HG03064 (cell line): ENCODE measurements at regions not wholly inside any gene's neighbourhood (a gene's known extent, or its start where the extent isn't known, plus 50 kb on each side); places are given as distances from the start of the nearest gene placed in this dataset.
"Not testable (repeated sequence)": the region's sequence is repeated elsewhere in the genome, so short reads cannot be mapped to it uniquely, and the experiment has no call there.

Experiments
- ATAC-seq: cut with Tn5 transposase; IDR thresholded peaks from one replicate; pipeline ENCODE4 v1.9.1; 2021; ENCODE audit warnings: low read depth; ENCODE audit not compliant: unreplicated experiment

DNA sequence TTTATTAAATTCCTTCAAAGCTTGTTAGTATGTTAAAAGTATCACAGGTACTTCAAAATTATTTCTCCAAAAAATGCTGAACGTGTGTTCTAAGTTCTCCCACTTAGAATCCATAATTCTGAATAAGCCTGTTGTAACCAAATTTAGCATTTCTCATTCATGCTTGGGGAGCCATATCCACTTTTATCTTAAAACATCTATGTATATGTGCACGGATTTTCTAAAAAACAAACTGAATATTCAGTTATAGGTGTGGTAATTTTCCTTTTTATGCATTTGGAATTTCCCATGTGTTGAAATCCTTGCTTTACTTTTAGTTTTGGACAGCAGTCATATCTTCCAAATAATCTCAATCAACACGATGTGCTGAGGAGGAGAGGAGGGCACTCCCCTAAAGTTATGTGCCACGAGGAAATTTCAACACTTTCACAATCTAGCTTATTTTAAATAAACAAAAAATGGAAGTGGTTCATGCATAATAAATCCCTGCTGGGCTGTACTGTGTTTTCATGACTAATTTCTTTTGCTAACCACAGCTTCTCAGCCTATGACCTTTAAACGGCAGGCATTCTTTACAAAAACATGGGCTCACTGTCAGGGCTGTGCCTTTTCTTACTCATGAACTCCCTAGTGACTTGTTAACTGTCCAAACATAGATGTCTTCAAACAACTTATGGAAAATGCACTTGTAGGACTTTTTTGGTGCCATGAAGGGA is 380.3 kb upstream of the SEMA3C start:
- ATAC-seq, result no peak

DNA sequence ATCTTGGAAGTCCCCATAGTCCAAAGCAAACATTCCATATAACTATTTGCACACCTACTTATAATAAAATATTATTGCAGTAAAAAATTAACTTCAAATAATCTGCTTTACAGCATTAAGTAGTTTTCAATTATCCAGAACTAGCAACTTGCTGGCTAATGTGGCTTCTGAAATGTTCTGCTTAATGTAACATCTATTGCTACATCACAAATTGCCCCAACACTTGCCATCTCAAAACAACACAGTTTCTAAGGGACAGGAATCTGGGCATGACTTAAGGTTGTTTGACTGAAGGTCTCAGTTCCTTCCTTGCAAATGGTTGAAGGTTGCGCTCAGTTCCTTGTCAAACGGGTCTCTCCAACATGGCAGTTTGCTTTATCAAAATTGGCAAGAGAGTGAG is 378.5 kb upstream of the SEMA3C start:
- no peak for ATAC-seq

DNA sequence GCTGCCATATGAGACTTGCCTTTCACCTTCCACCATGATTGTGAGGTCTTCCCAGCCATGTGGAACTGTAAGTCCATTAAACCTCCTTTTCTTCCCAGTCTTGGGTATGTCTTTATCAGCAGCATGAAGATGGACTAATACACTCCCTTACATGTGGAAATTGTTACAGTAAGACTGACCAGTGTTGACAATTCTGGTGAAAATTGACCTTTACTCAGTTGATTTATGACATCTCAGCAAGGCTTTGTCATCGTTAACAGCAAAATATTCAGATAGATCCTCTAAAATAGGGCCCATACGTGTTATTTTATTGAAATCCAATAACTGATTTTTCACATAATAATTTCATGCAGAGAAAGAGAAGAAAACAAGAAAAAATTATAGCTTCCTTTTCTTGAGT is 377.9 kb upstream of the SEMA3C start:
- ATAC-seq, result no peak

DNA sequence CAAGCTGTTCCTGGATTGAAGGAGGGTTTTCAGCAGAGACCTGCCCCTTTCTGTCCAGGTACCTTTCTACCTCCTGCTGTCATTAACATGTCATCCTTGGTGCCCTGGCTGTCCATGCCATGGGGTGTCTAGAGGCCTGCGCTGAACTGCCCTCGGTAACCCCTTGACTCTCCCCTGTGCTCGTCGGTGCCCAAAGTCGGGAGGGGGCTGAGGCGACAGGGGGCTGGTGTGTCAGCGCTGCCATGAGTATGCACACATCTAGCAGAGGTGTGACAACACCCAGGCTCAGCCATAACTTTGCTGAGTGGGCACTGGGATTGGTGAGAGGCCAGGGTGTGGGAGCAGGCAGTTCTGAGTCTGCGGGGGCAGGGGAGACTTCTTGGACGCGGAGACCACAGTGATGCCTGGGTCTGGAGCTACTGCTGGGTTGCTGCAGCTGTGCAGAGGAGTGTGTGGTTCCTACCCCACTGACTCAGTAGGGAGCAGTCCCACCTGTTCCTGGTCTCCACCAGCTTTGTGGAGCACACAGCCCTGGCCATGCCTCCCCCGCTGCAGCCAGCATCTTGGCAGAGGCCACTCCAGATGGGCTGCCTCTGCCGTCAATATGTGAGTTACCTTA is 376.2 kb upstream of the SEMA3C start:
- ATAC-seq, result no peak

DNA sequence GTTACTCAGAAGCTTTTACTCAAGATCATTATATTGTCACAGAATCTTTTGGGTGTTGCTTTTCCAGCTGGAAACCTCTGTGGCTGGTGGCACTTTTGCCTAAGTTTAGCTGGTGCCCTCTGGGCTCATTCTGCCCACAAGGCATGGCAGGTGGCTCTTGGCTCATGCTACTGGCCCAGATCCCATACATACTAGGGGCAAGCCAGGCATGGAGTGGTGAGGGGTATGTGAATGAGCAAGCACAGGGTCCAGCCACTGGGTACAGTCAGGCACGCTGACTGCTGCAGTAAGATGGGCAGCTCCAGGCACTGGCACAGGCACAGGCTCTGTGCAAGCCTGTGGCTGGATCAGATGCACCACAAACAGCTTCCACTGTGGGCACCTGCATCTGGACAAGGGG is 375.0 kb upstream of the SEMA3C start:
- no peak for ATAC-seq

DNA sequence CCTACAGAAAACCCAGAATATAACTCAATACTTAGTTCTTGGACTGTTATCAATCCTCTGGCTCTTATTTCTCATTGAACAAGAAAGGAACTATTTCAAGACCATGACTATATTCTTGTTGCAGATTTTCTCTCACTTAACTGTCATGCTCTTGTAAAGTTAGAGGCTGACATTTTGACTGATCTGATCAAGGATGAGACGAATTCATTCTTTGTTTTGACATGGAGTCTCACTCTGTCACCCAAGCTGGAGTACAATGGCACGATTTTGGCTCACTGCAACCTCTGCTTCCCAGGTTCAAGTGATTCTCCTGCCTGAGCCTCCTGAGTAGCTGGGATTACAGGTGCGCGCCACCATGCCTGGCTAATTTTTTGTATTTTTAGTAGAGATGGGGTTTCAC is 367.9 kb upstream of the SEMA3C start:
- not testable (repeated sequence) for ATAC-seq

DNA sequence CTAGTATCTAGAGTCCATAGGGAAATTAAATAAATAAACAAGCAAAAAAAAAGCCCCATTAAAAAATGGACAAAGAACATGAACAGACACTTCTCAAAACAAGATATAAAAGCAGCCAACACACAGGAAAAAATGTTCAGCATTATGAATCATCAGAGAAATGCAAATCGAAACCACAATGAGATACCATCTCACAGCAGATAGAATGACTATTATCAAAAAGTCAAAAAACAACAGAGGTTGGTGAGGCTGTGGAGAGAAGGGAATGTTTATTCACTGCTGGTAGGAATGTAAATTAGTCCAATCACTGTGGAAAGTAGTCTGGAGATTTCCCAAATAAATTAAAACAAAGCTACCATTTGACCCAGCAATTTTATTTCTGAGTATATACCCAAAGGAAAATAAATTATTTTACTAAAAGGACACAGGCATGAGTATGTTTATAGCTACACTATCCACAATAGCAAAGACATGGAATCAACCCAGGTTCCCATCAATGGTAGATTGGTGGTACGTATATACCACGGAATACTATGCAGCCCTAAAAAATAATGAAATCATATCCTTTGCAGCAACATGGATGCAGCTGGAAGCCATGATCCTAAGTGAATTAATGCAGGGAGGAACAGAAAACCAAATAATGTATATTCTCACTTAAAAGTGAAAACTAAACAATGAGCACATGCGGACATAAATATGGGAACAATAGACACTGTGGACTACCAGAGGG is 366.5 kb upstream of the SEMA3C start:
- no peak for ATAC-seq

DNA sequence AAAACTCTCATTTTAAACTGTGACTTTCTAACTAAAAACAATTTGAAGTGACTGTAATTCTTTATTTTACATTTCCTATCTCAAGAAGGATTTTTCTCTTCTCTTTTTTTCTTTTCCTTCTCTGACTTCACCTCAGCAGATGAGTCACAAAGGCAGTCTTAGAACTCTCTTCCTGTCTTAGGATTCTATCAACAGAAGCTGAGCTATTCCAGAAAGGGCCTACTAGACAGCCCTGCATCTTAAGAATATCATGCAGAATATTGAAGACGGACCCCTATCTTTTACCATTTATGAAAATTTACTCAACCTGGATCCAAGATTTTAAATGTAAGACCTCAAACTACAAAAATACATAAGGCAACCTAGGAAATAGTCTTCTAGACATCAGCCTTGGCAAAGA is 365.7 kb upstream of the SEMA3C start:
- no peak for ATAC-seq

DNA sequence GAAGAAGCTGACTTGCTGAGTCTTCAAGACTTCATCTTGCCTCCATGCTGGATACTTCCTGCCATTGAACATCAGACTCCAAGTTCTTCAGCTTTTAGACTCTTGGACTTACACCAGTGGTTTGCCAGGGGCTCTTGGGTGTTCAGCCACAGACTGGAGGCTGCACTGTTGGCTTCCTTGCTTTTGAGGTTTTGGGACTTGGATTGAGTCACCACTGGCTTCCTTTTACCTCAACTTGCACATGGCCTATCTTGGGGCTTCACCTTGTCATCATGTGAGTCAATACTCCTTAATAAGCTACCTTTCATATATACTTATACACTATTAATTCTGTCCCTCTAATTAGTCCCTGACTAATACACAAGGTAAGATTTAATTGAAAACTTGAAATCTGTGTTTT is 361.7 kb upstream of the SEMA3C start:
- ATAC-seq, result no peak

DNA sequence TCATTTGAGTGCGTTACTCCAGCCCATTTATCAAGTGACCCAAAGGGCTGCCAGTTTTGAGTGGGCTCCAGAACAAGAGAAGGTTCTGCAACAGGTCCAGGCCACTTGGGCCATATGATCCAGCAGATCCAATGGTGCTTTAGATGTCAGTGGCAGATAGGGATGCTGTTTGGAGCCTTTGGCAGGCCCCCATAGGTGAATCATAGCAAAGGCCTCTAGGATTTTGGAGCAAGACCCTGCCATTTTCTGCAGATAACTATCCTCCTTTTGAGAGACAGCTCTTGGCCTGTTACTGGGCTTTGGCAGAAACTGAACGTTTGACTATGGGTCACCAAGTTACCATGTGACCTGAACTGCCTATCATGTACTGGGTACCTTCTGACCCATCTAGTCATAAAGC is 358.8 kb upstream of the SEMA3C start:
- ATAC-seq, result no peak

DNA sequence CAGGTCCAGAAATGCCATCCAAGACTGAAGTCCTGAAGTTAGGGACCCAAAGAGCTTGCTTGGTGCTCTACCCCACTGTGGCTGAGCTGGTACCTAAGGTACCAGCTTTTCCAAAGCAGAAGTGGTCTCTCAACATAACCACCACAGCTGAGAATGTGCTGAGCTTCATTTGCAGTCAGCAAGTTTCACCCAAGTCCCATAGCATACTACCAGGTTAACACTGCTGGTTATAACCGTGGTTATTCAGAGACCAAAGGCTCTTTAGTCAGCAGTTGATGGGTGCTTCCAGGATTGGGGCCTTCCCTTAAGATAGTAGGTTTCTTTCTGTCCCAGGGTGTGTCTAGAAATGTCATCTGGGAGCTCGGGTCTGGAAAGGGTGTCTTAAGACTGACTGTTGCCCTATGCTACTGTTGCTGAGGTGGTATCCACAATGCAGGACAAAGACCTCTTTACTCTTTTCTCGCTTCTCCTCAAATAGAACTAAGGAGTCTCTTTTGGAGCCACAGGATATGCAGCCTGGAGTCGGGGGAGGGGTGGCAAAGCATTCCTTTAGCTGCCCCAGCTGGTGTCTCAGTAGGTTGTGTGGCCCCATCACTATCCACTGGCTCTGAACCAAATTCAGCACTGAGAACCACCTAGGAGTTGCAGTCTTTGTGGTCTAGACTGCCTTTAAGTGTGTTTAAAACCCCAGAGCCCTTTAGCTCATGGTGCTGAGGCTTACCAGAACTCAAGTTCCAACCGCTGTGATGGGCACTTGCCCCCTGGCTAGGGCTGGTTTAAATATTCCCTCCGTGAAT is 354.9 kb upstream of the SEMA3C start:
- ATAC-seq, result no peak

DNA sequence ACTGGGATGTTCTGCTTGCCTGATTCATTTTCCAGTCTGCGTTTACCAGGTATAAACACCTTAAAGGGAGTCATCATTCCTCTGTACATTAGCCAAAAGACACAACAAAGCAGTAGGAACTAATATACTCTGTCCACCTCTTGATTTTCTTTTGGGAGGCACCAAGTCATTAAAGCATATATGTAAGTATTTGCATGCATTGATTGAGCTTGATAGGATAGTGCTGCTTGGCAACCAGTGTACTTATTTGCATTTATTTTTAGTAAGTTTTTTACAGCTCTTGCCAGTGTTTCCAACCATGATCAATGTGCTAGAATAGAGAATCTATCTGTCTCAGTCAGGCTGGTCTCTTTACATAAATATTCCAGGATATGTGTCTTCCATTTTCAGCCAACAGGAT is 353.3 kb upstream of the SEMA3C start:
- ATAC-seq, result no peak

DNA sequence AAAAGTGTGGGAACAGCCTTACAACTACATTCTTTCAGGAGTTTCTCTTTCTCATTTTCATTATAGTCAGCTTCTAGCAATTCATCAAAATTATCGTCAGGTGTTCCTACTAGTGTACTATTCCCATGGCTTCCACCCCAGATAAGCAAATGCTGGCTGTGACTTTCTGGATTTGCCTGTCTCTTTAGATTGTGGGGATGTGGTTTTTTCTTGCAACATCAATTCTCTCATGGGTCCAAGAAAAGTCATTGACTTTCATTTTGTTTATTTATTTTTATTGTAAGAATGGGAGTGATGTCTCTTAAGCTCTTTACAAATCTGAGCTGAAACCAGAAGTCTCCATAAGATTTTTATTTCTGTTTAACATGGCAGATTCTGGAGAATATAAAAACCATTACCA is 349.7 kb upstream of the SEMA3C start:
- no peak for ATAC-seq

DNA sequence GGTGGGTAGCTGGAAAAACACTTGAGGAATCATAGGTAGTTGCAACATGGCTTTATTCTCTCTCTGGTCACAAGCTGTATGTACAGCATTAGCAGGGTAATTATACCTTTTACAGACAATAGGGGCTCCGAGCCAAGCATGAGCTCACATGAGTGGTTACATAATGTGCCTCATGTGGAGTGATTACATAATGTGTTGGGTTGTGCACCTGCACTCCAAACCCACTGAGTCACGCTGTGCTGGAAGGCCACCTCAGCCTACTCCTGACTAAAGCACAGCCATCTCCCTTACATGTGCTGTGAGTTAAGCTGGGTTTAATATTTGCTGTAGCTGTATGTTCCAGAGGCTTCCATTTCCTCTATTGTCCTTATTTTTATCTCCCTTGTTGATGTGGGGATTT is 348.7 kb upstream of the SEMA3C start:
- no peak for ATAC-seq

DNA sequence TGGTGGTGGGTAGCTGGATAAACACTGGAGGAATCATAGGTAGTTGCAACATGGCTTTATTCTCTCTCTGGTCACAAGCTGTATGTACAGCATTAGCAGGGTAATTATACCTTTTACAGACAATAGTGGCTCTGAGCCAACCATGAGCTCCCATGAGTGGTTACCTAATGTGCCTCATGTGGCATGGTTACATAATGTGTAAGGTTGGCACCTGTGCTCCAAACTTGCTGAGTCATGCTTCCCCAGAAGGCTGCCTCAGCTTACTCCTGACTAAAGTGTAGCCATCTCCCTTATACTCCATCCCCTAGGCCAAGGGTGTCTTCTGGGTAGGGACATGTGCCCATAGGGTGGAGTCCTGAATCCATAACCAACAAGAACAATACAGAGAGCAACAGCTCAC is 345.3 kb upstream of the SEMA3C start:
- no peak for ATAC-seq

DNA sequence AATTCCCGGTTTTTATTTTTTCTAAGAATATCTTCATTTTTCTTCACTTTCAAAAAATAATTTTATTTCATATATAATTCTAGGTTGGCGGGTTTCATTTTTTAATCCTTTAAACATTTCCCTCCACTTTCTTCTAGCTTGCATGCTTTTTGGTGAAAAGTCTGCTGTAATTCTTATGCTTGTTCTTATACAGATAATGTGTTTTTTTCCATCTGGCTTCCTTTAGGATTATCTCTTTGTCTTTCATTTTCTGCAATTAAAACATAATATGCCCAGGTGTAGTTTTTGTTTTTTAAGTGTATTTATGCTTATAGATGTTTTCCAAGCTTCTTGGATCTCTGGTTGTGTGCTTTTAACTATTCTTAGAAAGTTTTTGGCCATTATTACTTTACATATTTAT is 341.3 kb upstream of the SEMA3C start:
- ATAC-seq, result no peak

DNA sequence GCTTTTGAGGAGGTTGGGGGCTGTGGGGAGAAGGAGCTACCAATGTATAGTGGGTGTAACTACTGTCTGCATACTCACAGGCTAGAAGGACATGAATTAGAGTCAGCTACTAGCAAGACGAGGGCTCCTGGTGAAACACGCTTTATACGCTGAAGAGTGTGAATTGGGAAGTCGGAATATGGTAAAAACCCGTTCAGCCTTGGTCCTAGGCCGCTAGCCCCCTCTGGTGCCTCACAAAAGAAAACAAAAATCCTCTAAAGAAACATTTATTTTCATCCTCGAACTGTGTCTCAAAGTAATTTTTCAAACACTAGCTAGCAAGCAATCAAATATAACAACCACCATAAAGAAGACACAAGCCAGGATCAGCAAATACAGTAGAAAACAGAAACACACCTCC is 338.1 kb upstream of the SEMA3C start:
- no peak for ATAC-seq

DNA sequence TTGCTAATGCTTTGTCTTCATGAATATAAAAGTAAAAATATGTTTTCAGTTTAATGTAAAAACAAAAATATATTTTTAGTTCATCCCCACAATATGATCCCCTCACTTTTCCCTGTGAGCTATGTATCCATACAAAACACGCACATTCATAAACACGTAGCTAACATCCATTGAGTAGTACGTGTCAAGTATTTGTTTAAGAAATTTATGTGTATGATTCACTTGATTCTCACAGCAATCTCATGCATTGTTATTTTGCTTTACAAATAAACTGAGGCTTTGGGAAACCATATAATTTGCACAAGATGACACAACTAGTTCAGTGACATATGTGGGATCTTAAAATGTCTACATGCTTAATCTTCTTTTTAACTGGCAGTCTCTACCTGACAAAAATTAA is 329.6 kb upstream of the SEMA3C start:
- no peak for ATAC-seq

DNA sequence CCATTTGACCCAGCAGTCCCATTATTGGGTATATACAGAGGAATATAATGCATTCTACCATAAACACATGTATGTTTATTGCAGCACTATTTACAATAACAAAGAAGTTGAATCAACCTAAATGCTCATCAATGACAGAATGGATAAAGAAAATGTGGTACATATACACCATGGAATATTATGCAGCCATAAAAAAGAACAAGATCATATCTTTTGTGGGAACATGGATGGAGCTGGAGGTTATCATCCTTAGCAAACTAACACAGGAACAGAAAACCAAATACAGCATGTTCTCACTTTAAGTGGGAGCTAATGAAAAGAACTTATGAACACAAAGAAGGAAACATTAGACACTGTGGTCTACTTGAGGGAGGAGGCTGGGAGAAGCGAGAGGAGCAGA is 328.5 kb upstream of the SEMA3C start:
- not testable (repeated sequence) for ATAC-seq

DNA sequence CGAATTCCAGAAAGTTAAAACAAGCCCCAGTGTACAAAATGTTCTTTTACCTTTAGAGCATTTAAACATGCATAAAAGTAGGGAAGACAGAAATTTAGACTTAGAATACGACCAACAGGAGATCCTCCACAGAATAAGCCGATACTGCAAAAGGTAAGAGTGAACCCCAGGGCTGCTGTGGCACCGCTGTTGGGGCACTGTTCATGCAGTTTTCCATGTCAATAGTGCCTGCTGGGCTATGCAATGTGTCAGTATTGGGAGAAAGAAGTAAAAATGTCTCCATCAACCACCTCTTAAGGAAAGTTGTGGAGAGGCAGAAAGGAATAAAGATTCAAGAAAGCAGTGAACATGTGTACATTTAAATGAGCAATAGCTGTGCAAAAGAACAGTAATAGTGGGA is 326.5 kb upstream of the SEMA3C start:
- no peak for ATAC-seq

DNA sequence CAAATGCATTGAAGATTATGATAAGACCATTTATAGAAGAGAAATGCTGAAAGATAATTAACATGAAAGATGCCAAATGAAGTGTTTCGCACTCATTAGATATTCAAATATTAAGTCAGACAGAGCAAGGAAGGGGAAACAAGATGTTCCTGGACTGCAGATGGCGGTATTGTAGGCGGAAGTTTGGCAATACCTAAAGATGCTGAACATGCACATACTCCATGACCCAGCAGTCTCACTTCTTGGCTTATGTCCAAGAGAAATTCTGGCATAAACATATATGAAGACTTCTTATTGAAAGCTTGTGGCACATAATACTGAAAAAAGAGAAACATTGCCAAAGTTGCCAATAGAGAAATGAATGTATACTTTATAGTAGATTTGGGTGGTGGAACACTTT is 325.4 kb upstream of the SEMA3C start:
- no peak for ATAC-seq
